ENCODE measurements at regions not wholly inside any gene's neighbourhood (a gene's known extent, or its start where the extent isn't known, plus 50 kb on each side); places are given as distances from the start of the nearest gene placed in this dataset.

GRCh38 chr2:125516496-125517109 is 1139.4 kb upstream of the GYPC start:
- TF ChIP-seq CTCF (conservative IDR thresholded peaks at IDR 0.05; ENCODE audit: low read depth, low read length), result peak; percentile 53
- peak; percentile 48 for TF ChIP-seq RAD21 (IDR thresholded peaks at IDR 0.05; ENCODE audit: low read length)
- TF ChIP-seq POLR2A (IDR thresholded peaks at IDR 0.05; ENCODE audit: low read depth, low read length), result no peak
- peak; percentile 22; the same call in 1 of the 2 replicates for TF ChIP-seq MAZ (IDR thresholded peaks at IDR 0.05; ENCODE audit: borderline replicate concordance, low read depth, low read length)

All from IMR-90 (cell line).